HCT116 (cell line): ENCODE measurements at regions not wholly inside any gene's neighbourhood (a gene's known extent, or its start where the extent isn't known, plus 50 kb on each side); places are given as distances from the start of the nearest gene placed in this dataset.

Experiments used
- ATAC-seq: fragments of 200-7000 bp; cut with Tn5 transposase; 2 replicates; pipeline ENCODE4 v1.9.1; 2020; ENCODE audit warnings: mild to moderate bottlenecking, moderate library complexity
- BruUV-seq: library from RNA; stranded (reverse); fragments of 400-500 nt; replicated peaks from 2 replicates; lab custom pipeline; 2021; lab: Mats Ljungman, UMichigan
- CTCF ChIA-PET: fragments of 300-600 bp; sonication (Branson Sonifier 250); formaldehyde crosslinking; loops from one replicate; lab custom pipeline; 2021; ENCODE audit warnings: antibody characterized with exemption; lab: Charles Lee
- POLR2A ChIA-PET: fragments of 300-600, 350-600 bp; sonication (Branson Sonifier 250); formaldehyde crosslinking; loops from one replicate; lab custom pipeline; 2021; ENCODE audit warnings: antibody characterized with exemption; lab: Charles Lee
- RAD21 ChIA-PET, 2 experiments: fragments of 300-600 bp; sonication (Branson Sonifier 250); formaldehyde crosslinking; loops; one replicate each; lab custom pipeline; 2023; ENCODE audit warnings: low total read pairs in 2 of 2; ENCODE audit not compliant: uncharacterized antibody in 2 of 2, unreplicated experiment in 2 of 2, low non-redundant PET in 1 of 2; lab: Charles Lee
- DNase-seq: peaks from one replicate; pipeline ENCODE4 v3.0.0-alpha.2; 2010; ENCODE audit warnings: low read depth, low spot score
- H2AFZ ChIP-seq: fragments of 200-600 bp; shearing (Covaris generic), sonication (generic); 2 replicates; pipeline ENCODE4 v1.6.1; 2017; ENCODE audit warnings: low read depth, mixed run types, mixed read lengths, antibody characterized with exemption, low read length; ENCODE audit not compliant: poor library complexity, severe bottlenecking
- H3K27ac ChIP-seq: 2 replicates; pipeline ENCODE4 v1.5.1; 2012; ENCODE audit warnings: low read depth, low read length
- H3K27me3 ChIP-seq: fragments of 200-600 bp; sonication (generic); 2 replicates; pipeline ENCODE4 v1.6.1; 2016; ENCODE audit warnings: mixed run types, low read length, mixed read lengths; ENCODE audit not compliant: insufficient read depth
- H3K36me3 ChIP-seq, 2 experiments: fragments of 200-500 bp in 1 of 2; fragments of 200-600 bp in 1 of 2; sonication (Bioruptor generic) in 1 of 2; sonication (generic) in 1 of 2; 2 replicates each; pipeline versions ENCODE4 v1.5.1 to v1.6.1; 2014 to 2016; ENCODE audit warnings: low read length in 2 of 2, inconsistent platforms in 1 of 2, mixed read lengths in 1 of 2, mixed run types in 1 of 2; ENCODE audit not compliant: insufficient read depth in 2 of 2, control insufficient read depth in 1 of 2
- H3K4me1 ChIP-seq, 2 experiments: fragments of 200-600 bp in 1 of 2; sonication (generic) in 1 of 2; 2 replicates each; pipeline versions ENCODE4 v1.5.1 to v1.6.1; 2012 to 2017; ENCODE audit warnings: low read length in 2 of 2, inconsistent platforms in 1 of 2, mild to moderate bottlenecking in 1 of 2, mixed read lengths in 1 of 2, mixed run types in 1 of 2, moderate library complexity in 1 of 2; ENCODE audit not compliant: insufficient read depth in 2 of 2, control insufficient read depth in 1 of 2
- H3K4me2 ChIP-seq: fragments of 200-600 bp; sonication (generic); 2 replicates; pipeline ENCODE4 v1.6.1; 2017; ENCODE audit warnings: mixed run types, low read length, mixed read lengths
- H3K4me3 ChIP-seq, 2 experiments: fragments of 200-600 bp in 1 of 2; sonication (generic) in 1 of 2; replicated peaks in 1 of 2; 2 replicates each; pipeline ENCODE4 v1.5.1; 2011 to 2016; ENCODE audit warnings: low read length in 2 of 2, control low read depth in 1 of 2, low read depth in 1 of 2, mild to moderate bottlenecking in 1 of 2, mixed read lengths in 1 of 2, mixed run types in 1 of 2
- H3K79me2 ChIP-seq: fragments of 200-600 bp; sonication (generic); 2 replicates; pipeline ENCODE4 v1.6.1; 2017; ENCODE audit warnings: mild to moderate bottlenecking, mixed run types, low read length, moderate library complexity, mixed read lengths; ENCODE audit not compliant: insufficient read depth
- H3K9ac ChIP-seq: fragments of 200-600 bp; sonication (generic); 2 replicates; pipeline ENCODE4 v1.6.1; 2016; ENCODE audit warnings: low read length, mixed read lengths
- H3K9me2 ChIP-seq: fragments of 200-600 bp; sonication (generic), shearing (Covaris generic); 2 replicates; pipeline ENCODE4 v1.6.1; 2017; ENCODE audit warnings: mixed run types, mild to moderate bottlenecking, moderate library complexity; ENCODE audit not compliant: insufficient read depth
- H3K9me3 ChIP-seq, 2 experiments: fragments of 200-500 bp in 1 of 2; fragments of 200-600 bp in 1 of 2; sonication (Bioruptor generic) in 1 of 2; sonication (generic) in 1 of 2; 2 replicates each; pipeline ENCODE4 v1.6.1; 2014 to 2017; ENCODE audit warnings: low read length in 2 of 2, mixed read lengths in 2 of 2, inconsistent platforms in 1 of 2, low read depth in 1 of 2, mild to moderate bottlenecking in 1 of 2, mixed run types in 1 of 2, moderate library complexity in 1 of 2; ENCODE audit not compliant: control insufficient read depth in 1 of 2, insufficient read depth in 1 of 2
- H4K20me1 ChIP-seq: fragments of 200-600 bp; sonication (generic), shearing (Covaris generic); 2 replicates; pipeline ENCODE4 v1.6.1; 2017; ENCODE audit warnings: mixed run types, mild to moderate bottlenecking, moderate library complexity; ENCODE audit not compliant: insufficient read depth
- CTCF ChIP-seq, 3 experiments: fragments of 200-600 bp in 1 of 3; sonication (generic) in 1 of 3; IDR thresholded peaks in 2 of 3; conservative IDR thresholded peaks in 1 of 3; 2 replicates each; pipeline ENCODE4 v1.5.1; 2012 to 2017; ENCODE audit warnings: low read depth in 2 of 3, low read length in 2 of 3, antibody characterized with exemption in 1 of 3, borderline replicate concordance in 1 of 3, control low read depth in 1 of 3, mild to moderate bottlenecking in 1 of 3, mixed read lengths in 1 of 3, mixed run types in 1 of 3, moderate library complexity in 1 of 3; ENCODE audit not compliant: insufficient read depth in 1 of 3
- ELF1 ChIP-seq: IDR thresholded peaks from 2 replicates; pipeline ENCODE4 v1.6.1; 2012; ENCODE audit warnings: low read depth, borderline replicate concordance
- EZH2 ChIP-seq: fragments of 200-600 bp; sonication (generic); IDR thresholded peaks from 2 replicates; pipeline ENCODE4 v1.6.1; 2017; ENCODE audit warnings: antibody characterized with exemption, mixed run types
- EZH2phosphoT487 ChIP-seq: fragments of 200-600 bp; IDR thresholded peaks from 2 replicates; pipeline ENCODE4 v1.6.1; 2018; ENCODE audit warnings: antibody characterized with exemption, borderline replicate concordance
- FOSL1 ChIP-seq: IDR thresholded peaks from 2 replicates; pipeline ENCODE4 v1.6.1; 2012; ENCODE audit warnings: low read depth
- JUND ChIP-seq: IDR thresholded peaks from 2 replicates; pipeline ENCODE4 v1.6.1; 2012
- SIN3A ChIP-seq: IDR thresholded peaks from 2 replicates; pipeline ENCODE4 v1.6.1; 2012; ENCODE audit warnings: low read depth
- SRF ChIP-seq: IDR thresholded peaks from 2 replicates; pipeline ENCODE4 v1.6.1; 2012; ENCODE audit warnings: low read depth
- ZBTB33 ChIP-seq: IDR thresholded peaks from 2 replicates; pipeline ENCODE4 v1.6.1; 2011; ENCODE audit warnings: mild to moderate bottlenecking, low read length, moderate library complexity; ENCODE audit not compliant: insufficient replicate concordance; ENCODE audit errors: extremely low read depth
- ZNF274 ChIP-seq: fragments of 200-500 bp; sonication (Bioruptor generic); IDR thresholded peaks from 2 replicates; pipeline ENCODE4 v1.6.1; 2014; ENCODE audit warnings: mild to moderate bottlenecking, low read depth, low read length, inconsistent platforms
- intact Hi-C: fragments of 100-400 bp; cut with micrococcal nuclease; formaldehyde crosslinking; loops from 2 replicates; pipeline ENCODE4 v1.10.0; 2022

- ChIA-PET RAD21 (no interaction called here), POLR2A (no interaction called here), CTCF (no interaction called here)
- no TSS peak for BruUV-seq
- Histone ChIP-seq H4K20me1 (no peaks in the 10 kb centered on the region), H3K4me2 (no peak overlapping the region), H3K9me2 (no peaks in the 10 kb centered on the region), H3K79me2 (no peaks in the 10 kb centered on the region), H3K9me3 (no peaks in the 10 kb centered on the region), H3K36me3 (no peaks in the 10 kb centered on the region), H3K27me3 (0 out of 2 replicates have a peak, but pooled peaks cover 5% of the 10 kb centered on the region), H3K4me3 (no peak overlapping the region), H2AFZ (no peak overlapping the region), H3K4me1 (no peaks in the 10 kb centered on the region), H3K27ac (no peak overlapping the region), H3K9ac (no peak overlapping the region)
- ATAC-seq (no peak), DNase-seq (no peak)
- intact Hi-C loops: no loop called here
- TF ChIP-seq SRF: no peak
- TF ChIP-seq ELF1: no peak
- no peak for TF ChIP-seq EZH2
- no peak for TF ChIP-seq ZBTB33
- no peak for TF ChIP-seq CTCF (IDR thresholded peaks at IDR 0.05 in 2 of 3, conservative IDR thresholded peaks at IDR 0.05 in 1 of 3; ENCODE audit: borderline replicate concordance in 1 of 3, insufficient read depth in 1 of 3, low read depth in 2 of 3, low read length in 2 of 3)
- no peak for TF ChIP-seq EZH2phosphoT487
- no peak for TF ChIP-seq ZNF274
- no peak for TF ChIP-seq JUND
- TF ChIP-seq FOSL1: no peak
- TF ChIP-seq SIN3A: no peak
Observed at GRCh38 chr3:87044409-87044808, 53.5 kb upstream of the VGLL3 start.
